Stimulated activated CD8-positive, alpha-beta memory T cell treated with anti-CD3 and anti-CD28 coated beads, Interleukin-7, amount 100 ng/mL, for 1 hour (primary cell): ENCODE measurements at regions not wholly inside any gene's neighbourhood (a gene's known extent, or its start where the extent isn't known, plus 50 kb on each side); places are given as distances from the start of the nearest gene placed in this dataset.

ENCODE experiments used
- DNase-seq, 2 donors: peaks; one replicate each; pipeline ENCODE4 v3.0.0-alpha.2; 2020; ENCODE audit warnings: low read depth in 2 of 2

DNA sequence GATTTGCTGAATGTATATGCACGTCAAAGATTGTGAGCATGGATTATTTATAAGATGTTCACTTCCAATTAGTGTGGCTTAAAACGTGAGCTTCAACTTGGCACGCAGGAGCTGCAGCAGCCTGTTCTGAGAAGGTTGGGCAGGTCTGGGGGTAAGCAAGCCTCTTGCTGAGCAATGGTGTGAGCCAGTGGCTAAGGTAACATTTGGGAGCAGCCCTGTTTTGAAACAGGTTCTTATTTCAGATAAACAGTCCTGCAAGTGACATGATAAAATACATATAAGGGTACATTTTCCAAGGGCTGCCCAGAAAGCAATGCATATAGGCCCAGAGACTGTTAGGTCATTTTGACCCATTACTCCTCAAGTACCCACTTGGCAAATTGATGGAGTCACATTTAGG lies 415.3 kb downstream of the ZNF521 start:
- no peak for DNase-seq

DNA sequence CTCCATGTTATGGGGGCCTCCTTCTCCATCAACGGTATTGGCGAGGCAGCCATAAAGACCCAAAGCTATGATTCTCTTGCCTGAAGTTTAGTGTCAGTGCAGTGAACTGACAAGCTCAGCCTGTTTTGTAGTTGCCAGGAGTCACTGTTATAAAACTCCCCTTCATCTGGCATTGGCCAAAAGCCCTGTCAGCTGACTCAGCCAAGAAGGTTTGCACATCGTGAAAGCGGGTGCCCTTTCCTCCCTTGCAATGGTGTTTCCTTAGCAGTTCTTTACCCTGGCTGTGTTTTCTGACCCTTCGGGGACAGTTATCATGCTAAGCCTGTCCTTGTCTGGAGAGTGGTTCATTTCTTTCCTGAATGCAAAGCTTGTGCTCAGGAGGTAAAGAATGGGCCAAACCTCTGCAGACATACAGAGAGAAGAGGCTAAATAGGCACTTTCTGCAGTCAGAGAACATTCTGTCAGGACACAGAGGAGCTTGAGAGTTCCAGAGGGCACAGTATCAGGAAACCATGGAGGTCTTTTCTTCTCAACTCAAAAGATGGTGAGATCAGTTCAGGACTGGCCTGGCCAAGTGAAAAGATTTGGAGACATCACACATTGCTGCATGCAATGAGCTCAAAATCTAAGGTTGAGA lies 414.2 kb downstream of the ZNF521 start:
- DNase-seq: no peak

DNA sequence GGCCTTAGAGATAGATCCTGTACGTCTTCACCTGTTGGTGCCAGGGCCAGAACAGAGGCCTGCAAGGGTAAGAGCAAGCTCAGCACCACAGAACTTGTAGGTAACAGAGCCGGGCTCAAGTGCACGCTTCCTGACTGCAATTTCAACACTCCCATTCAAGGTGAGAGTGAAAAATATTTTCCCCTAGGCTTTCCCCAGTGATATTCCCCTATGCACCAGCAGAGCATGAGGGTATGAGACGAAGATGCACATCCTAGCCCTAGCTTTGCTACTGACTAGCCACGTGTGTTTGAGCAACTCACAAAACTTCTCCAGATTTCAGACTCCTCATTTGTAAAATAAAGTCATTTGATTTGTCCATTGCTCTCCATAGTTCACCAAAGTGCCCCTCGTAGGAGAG lies 411.6 kb downstream of the ZNF521 start:
- no peak for DNase-seq

DNA sequence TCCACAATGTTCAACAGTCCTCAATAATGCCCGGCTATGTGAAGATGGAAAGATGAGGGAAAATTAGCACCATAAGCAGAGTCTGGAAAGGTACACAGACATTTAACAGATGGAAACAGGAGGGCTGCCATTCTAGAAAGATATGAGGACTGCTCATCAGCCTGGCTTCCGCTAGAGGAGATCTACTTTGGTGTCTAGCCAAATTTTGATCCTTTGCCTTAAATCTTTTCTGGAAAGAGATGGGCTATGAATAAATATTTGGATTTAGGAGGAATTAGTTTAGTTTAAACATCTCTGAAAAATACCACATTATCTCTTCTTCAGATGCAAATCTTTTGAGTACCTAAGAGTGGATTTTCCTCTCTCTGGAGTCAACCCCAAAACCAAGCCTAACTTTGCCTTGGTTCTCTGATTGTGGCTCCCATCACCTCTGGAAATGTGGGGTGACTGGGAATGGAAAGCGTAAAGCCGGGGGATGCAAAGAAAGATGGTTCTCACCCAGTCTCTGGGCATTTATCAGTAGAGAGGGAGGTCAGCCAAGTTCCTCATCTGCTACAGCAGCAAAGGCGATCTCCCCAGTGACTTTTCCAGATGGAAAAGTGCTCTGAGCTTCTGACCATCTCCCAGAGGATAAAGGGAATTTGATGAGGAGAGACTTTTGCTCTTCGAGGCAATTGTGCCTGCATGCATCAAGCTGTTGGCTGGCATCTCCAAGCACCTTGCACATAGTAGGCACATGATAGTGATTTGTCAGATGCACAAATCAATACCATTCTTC lies 410.6 kb downstream of the ZNF521 start:
- DNase-seq: no peak

DNA sequence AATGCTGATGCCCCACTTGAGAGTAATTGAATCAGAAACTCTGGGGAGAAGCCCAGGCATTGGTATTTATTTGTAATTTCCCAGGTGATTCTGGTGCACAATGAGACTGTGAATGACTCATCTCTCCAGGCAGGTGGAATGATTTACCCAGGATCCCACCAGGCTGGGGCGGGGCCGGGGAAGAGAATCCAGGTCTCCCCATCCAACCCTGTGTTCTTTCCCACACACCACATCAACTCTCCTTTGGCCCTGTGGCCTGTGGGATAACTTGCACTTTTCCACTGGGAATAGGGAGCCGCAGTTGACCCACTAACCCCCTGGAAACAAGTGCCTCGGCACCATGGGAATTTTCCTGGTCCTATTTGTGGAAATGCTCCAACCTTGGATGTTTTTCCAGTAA lies 409.8 kb downstream of the ZNF521 start:
- DNase-seq: no peak

DNA sequence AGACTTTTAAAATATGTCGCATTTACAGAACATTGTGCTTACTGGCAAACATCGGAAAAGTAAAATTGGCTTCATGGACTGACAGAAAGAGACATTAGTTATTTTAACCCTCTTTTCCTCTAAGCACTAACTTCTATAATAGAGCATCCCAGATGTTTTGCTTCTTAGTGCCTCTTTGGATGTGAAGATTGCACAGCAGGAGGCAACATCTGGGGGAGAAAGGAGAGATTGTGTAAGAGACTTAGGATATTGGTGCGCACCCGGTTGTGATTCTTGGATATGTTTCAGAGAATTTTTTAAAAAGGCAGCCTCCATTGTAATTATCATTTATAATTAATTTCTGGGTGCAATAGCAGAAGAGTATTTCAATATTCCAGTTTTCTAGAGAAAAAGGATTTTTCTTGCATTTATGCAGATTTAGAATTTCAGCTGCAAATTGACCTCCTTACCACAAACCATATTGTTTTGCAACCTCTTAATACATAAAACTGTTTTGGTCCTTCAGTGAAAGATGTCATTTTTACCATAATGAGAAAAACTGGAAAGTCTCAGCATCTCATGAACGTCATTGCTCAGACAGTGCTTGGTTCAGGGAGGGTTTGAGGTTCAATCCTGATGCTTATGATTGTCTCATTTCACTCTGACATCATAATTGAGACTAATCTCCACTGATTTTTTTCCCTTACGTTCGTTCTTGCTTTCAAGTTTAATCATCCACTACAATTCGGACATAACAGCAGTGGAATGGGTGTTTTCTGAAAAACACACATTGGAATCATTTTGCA lies 404.3 kb downstream of the ZNF521 start:
- no peak for DNase-seq

DNA sequence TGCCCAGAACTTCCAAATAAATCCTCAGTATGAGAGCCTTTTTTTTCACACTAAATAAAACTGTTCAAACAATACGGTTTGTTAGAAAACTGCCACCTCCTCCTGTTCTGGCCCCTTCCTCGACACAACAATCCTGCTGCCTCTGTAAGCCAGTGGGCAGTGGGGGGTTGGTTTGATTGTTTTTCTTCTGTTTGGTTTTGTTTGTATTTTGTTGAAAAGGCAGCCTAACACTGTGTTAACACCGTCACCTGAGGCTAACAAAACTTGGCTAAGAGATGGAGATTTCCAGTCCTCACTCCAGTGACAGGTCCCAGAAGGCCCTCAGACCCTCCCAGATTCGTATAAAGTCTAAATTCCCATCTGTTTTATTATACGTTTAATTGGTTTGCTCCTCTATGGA lies 402.1 kb downstream of the ZNF521 start:
- no peak for DNase-seq

DNA sequence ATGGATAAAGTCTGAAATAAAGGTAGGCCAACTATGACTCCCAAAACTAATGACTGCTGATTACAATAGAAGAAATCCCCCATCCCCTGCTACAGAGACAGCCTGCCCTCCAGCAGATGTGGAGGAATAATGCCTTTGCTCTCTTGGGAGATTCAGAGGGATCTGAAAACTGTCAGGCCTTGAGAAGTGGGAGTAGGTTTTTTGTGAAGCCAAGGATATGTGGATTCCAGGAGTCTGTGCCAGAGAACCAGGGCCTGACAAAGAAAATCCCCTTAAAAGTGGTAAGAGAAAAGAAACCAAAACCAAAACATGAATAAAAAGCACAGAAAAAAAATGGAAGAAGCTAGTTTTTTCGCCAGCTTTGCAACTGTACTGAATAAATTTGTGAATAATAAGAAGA lies 397.6 kb downstream of the ZNF521 start:
- no peak for DNase-seq

DNA sequence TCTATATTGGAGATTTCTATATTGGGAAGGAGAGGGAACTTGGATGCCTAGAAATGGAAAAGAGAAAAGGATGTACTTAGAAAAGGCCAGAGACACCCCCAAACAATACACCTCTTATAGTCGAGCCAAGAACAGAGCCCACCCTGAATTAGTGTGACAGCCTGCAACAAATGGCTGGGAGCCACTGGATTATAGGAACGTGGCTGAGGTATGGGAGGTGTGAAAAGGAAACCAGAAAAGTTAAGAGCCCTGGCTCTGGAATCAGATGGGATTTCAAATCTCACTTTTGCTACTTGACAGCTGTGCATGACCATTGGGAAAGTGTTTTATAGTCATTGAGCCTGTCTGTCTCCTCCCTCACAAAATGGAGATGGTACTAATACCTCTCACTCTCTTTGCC lies 394.0 kb downstream of the ZNF521 start:
- no peak for DNase-seq

DNA sequence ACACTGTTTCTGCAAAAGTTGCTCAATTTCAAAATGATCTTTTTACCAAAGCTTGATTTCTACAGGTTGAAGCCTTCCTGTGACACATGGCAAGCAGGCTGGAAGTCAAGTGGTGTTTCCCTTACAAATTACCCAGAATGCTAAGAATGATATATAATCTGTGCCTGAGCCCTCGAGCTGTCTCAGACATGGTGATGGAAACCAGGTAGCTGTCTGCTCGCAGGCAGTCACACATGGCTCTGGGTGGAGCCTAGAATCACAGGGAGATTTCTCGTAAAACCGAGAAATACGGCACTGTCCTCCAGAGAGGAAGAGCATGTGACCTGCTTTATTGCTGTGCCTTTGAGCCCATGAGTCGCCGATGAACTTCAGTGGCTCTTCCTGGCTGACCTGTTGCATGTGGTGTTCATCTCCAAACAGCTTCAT lies 392.9 kb downstream of the ZNF521 start:
- no peak for DNase-seq

DNA sequence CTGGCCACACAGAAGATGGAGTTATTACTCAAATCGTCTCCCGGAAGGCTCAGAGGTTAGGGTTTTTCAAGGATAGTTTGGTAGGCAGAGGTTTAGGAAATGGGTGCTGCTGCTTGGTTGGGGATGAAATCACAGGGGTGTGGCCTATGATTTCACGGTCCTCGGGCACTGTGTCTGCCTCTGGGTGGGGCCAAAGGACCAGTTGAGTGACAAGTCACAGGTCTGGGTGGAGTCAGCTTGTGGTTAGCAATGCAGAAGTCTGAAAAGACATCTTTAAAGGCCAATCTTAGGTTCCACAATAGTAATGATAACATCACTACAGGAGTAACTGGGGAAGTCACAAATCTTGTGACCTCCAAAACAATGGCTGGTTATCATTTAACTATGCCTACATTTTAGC lies 387.8 kb downstream of the ZNF521 start:
- DNase-seq: no peak

DNA sequence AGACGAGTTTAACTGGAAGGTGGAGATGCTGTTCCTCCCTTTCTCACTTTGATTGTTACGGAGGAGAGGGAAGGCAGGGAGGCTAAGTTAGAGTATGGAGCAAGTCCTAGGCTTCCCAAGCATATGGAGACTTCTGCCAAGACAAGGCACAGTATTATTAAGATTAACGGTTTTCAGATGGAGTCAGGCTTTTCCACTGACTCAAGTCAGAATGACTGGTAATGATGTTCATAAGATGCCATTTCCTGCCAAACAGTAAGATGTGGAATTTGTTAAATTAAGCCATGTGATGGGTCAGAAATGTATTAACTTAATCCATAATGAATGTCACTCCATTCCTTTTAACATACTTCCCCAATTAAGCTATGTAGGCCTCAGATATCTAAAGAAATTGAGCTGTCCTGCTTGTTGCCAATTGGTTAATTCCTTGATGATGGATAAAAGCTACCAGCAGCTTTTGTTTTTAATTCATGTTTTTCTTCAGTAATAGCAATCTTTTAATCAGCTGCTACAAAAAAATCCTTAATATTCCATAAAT lies 383.7 kb downstream of the ZNF521 start:
- no peak for DNase-seq

DNA sequence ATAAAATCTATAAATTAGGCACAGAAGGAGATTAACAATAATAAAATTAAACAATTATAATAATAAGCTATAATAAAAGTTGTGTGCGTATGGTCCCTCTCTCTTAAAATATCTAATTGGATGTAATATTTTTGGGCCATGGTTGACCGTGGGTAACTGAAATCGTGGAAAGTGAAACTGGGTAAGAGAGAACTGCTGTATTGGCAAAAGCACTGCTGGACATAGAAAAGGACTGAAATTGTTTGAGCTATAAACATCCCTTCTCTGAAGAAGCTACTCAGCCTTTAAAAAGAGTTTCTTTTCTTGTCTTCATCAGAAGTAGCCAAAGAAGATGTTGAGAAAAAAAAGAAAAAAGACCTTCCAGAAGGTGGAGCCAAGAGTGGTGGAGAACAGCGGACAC lies 379.4 kb downstream of the ZNF521 start:
- DNase-seq: no peak

DNA sequence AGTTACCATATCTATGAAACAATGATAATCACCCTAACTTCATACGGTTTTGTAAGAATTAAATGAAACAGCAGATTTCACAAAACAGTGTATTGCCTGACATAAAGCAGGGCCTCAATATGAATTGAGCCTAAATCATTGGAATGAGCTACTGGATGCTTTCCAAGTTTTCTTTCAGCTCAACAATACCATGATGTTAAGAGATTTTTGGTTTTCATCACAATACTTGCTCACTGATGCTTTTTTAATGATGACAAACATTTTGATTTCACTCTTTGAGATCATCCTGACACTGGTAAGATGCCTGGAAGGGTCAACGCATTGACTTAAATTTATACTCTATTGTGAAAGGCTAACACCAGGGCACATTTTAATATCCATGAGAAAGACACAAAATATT lies 377.5 kb downstream of the ZNF521 start:
- DNase-seq: no peak

DNA sequence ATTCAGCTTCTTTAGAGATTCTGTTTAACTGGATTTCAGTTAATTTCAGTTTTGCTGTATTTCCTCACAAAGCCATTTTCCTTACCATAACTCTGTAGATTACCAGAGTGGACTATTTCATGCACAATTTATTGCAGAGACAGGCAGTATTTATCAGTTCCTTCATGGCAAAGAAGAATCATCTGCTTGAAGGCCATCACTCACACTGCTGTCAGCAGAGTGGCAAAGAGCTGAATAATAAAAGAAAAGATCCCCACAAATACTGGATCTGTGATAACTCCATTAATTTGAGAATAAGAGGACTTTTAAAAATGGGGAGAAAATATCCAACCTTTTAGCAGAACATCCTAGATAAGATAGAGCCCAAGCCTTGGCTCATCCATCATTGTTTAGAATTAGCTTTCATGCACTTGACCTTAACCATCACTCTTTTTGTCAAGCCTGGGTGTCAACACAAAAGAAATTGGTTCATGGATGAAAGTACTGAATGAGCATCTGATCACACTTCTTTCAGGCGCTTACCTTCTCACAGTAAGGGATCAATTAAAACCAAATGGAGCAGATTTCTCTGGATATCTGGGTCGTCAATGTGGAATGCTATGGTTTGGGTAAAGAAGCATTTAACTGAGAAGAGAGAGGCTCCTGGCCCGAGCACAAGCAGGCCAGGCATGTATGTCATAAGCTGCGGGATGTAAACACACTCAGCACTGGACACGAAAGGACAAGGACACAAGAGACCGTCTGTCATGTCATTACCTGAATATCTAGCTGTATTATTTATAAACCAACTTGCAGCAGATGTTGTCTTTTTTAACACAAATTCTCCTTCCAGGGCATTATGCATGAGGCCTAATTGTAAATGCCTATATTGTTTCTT lies 376.2 kb downstream of the ZNF521 start:
- DNase-seq: no peak

DNA sequence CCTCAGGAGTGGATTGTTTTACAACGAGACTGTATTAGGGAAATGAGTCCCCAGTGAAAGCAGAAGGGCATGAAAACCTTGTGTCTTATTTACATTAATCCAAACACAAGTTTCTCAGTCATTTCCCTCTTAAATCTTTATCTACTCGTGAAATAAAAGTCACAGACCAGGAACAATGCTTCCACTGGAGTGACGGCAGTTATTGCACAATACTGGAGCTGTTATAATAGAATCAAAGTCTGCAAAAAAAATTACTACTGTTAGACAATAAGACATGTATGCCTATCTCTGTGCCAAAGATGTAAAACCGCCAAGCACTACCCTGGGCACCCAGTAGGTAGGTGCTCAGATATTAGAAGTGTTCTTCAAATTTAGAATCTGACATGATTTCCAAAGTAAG lies 375.5 kb downstream of the ZNF521 start:
- DNase-seq: no peak

DNA sequence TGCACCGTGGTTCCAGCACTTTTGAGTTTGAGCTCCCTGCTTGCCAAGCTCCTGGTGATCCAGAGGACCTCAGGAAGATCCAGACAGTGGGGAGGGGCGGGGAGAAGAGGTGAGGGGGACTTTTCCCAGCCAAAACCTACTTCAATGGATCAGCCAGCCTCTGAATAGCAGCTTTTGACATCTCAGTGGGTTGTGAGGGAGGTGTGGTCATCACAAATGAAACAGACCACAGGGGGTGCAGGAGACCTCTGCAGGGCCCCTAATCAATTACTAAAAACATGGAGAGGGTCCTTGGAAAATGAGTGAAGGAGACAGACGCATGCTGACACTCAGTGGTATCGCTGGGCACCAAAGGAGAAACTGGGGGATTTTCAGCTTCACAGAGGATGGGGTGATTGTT lies 372.7 kb downstream of the ZNF521 start:
- no peak for DNase-seq

DNA sequence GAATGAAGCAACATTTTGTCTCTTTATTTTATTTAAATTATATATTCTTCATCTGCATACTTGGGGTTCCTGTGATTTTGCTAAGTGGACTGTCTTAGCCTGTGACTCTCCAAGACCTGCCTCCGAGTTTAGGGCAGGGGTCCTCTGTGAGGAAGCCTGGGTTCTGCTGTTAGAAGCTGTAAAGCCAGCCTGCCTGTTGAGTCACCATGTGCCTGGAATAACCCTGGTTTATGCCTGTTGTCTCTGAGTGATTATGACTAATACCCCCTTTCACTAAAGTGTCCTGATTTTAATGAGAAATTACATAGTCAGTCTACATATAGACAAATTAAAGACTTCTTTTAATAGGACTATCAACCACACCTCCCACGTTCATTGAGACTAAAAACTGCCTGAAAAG lies 369.1 kb downstream of the ZNF521 start:
- no peak for DNase-seq

DNA sequence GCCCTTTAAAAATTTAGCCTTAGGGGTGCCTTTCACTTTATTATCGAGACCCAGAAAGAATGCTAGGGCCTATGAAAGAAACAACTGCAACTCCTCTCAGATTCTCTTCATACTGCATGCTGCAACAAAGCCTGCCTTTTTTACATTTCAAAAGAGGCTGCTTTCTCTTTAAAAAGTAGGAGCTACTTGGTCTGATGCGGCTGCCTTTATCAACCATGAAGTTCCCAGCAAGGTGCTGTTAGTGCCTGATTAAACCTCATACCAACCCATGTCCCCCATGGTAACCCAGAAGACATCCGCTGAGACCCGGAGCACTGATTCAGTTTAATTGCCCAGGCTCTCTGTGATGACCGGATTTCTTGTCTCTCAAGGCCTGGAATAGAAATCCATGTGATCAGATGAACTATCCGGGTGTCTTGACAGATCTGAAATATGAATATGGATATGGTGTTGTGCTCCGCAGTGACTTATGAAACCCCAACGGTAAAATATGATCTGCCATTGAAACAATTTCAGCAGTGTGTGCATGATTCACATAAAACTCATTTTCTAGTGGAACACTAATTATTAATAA lies 368.3 kb downstream of the ZNF521 start:
- no peak for DNase-seq

DNA sequence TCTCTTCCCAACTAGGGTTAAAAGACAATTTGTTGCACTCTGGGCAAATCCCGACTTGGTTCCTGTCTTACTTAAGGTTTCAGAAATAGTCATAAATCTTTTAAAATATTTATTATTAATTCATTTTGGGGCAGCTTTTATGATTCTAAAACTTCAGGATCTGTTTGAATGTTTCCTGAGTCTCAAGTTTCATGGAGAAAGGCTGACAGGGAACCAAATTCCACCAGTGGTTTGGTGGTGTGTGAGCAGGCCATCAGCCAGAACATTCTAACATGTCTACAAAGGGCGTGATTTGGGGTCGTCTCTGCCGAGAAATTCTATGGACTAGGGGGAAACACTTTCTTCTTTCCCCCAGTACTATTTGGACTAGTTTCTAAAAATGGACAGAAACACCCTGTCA lies 366.4 kb downstream of the ZNF521 start:
- DNase-seq: no peak

DNA sequence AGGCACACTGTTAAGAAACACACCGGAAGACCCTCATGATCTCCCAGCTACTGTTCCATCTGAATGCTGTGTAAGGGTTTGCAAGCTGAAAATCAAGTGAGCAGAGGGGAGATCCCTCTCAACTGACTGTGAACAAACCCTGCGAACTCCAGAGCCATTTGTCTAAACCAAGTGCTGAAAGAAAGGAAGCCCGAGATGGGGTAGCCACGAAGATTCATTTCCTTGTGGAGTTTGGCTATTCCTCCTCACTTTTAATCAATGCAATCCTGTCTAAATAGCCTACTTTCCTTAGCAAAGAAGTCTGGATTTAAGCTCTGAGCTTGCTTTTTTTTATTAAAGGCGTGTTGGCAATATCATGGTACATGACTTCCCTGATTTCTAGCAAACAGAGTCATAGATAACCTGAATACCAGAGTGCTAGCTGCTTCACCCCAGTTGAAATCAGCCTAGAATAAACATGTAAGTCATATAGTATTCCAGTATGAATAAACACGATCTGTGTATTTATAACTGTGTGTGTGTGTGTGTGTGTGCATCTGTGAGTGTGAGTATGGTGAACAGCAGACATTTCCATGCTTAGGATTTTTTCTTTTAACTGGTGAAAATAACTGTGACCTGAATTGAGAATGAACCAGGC lies 365.2 kb downstream of the ZNF521 start:
- no peak for DNase-seq
